MCF 10A (cell line): ENCODE measurements at regions not wholly inside any gene's neighbourhood (a gene's known extent, or its start where the extent isn't known, plus 50 kb on each side); places are given as distances from the start of the nearest gene placed in this dataset.
A peak's percentile ranks its signal among the peaks of the same experiment; 100 is the strongest.

Source experiments
- BruUV-seq: library from RNA; stranded (reverse); fragments of 400-500 nt; replicated peaks from 2 replicates; lab custom pipeline; 2021; lab: Mats Ljungman, UMichigan
- CTCF ChIA-PET: fragments of 300-600 bp; sonication (Branson Sonifier 250); formaldehyde crosslinking; extraction: SDS; loops from one replicate; lab custom pipeline; 2021; ENCODE audit warnings: antibody characterized with exemption, inconsistent platforms; lab: Yijun Ruan, JAX
- POLR2A ChIA-PET: fragments of 300-600, 350-650 bp; sonication (Branson Sonifier 250); formaldehyde crosslinking; extraction: SDS; loops from one replicate; lab custom pipeline; 2020; ENCODE audit warnings: antibody characterized with exemption, inconsistent platforms; lab: Yijun Ruan, JAX
- DNase-seq: peaks from one replicate; pipeline ENCODE4 v3.0.0-alpha.2; 2018; ENCODE audit not compliant: unreplicated experiment
- H3K27ac Mint-ChIP-seq: one replicate; pipeline ENCODE4 v1.8.0; 2022; ENCODE audit warnings: mild to moderate bottlenecking, low read depth, mixed read lengths; ENCODE audit not compliant: unreplicated experiment
- H3K27me3 Mint-ChIP-seq: one replicate; pipeline ENCODE4 v1.8.0; 2022; ENCODE audit warnings: mixed read lengths; ENCODE audit not compliant: insufficient read depth, unreplicated experiment
- H3K36me3 Mint-ChIP-seq: one replicate; pipeline ENCODE4 v1.8.0; 2022; ENCODE audit warnings: mild to moderate bottlenecking, moderate library complexity, mixed read lengths; ENCODE audit not compliant: insufficient read depth, unreplicated experiment
- H3K4me1 Mint-ChIP-seq: one replicate; pipeline ENCODE4 v1.8.0; 2022; ENCODE audit warnings: mixed read lengths; ENCODE audit not compliant: insufficient read depth, unreplicated experiment
- H3K4me3 Mint-ChIP-seq: one replicate; pipeline ENCODE4 v1.8.0; 2022; ENCODE audit warnings: mild to moderate bottlenecking, moderate library complexity, mixed read lengths; ENCODE audit not compliant: unreplicated experiment
- H3K9me3 Mint-ChIP-seq: one replicate; pipeline ENCODE4 v1.8.0; 2022; ENCODE audit warnings: mixed read lengths; ENCODE audit not compliant: unreplicated experiment
- CTCF ChIP-seq: fragments of 200-600 bp; IDR thresholded peaks from one replicate; pipeline ENCODE4 v1.8.0; 2022; ENCODE audit warnings: antibody characterized with exemption, mild to moderate bottlenecking; ENCODE audit not compliant: unreplicated experiment
- intact Hi-C: fragments of 100-400 bp; cut with micrococcal nuclease; formaldehyde crosslinking; loops from 2 replicates; pipeline ENCODE4 v1.14.1; 2022

- no peaks in the 10 kb centered on the region for H3K27me3 Mint-ChIP-seq
- no peak overlapping the region for H3K27ac Mint-ChIP-seq
- DNase-seq: peak; percentile 46
- H3K9me3 Mint-ChIP-seq: peaks cover 13% of the 10 kb centered on the region
- BruUV-seq: no TSS peak
- no peak for TF ChIP-seq CTCF
- ChIA-PET POLR2A (interaction anchor here (1.0 kb wide), 1 partner anchor 13 kb away, joined by 3 read pairs; no protein-coding TSS in a partner anchor), CTCF (interaction anchor here (0.6 kb wide), 1 partner anchor 823 kb away, joined by 3 read pairs; no protein-coding TSS in a partner anchor)
- no peaks in the 10 kb centered on the region for H3K36me3 Mint-ChIP-seq
- intact Hi-C loops: loop anchor here (5.0 kb wide), 1 partner anchor 272 kb away; the partner anchor contains the start of gene THBS1
- H3K4me1 Mint-ChIP-seq: no peaks in the 10 kb centered on the region
- no peak overlapping the region for H3K4me3 Mint-ChIP-seq
Observed at GRCh38 chr15:39310633-39311032, 270.2 kb upstream of the THBS1 start.

- no TSS peak for BruUV-seq
- POLR2A ChIA-PET: no interaction called here
- Mint-ChIP-seq H3K27ac (no peak overlapping the region), H3K4me3 (no peak overlapping the region), H3K4me1 (no peaks in the 10 kb centered on the region), H3K36me3 (no peaks in the 10 kb centered on the region), H3K9me3 (no peaks in the 10 kb centered on the region), H3K27me3 (no peaks in the 10 kb centered on the region)
- CTCF ChIA-PET: interaction anchor here (0.6 to 1.4 kb wide), 3 partner anchors 268 to 807 kb away, joined by 3 to 5 read pairs (median 3); partner anchors contain the start of gene THBS1
- intact Hi-C loops: loop anchor here (5.0 kb wide), 1 partner anchor 269 kb away; the partner anchor contains the start of gene THBS1
- no peak for TF ChIP-seq CTCF
- peak; percentile 23 for DNase-seq
Observed at GRCh38 chr15:39312984-39313383, 267.9 kb upstream of the THBS1 start.

- BruUV-seq: no TSS peak
- no peak for DNase-seq
- H3K9me3 Mint-ChIP-seq: no peaks in the 10 kb centered on the region
- no peaks in the 10 kb centered on the region for H3K36me3 Mint-ChIP-seq
- ChIA-PET POLR2A (no interaction called here), CTCF (interaction anchor here (0.5 to 1.4 kb wide), 5 partner anchors 18 to 807 kb away, joined by 3 to 5 read pairs (median 3); partner anchors contain the start of gene THBS1)
- H3K4me1 Mint-ChIP-seq: no peaks in the 10 kb centered on the region
- no peaks in the 10 kb centered on the region for H3K27me3 Mint-ChIP-seq
- no peak for TF ChIP-seq CTCF
- no peak overlapping the region for H3K27ac Mint-ChIP-seq
- intact Hi-C loops: loop anchor here (5.0 kb wide), 1 partner anchor 269 kb away; the partner anchor contains the start of gene THBS1
- H3K4me3 Mint-ChIP-seq: no peak overlapping the region
Observed at GRCh38 chr15:39313467-39313866, 267.4 kb upstream of the THBS1 start.

- Mint-ChIP-seq H3K27ac (no peak overlapping the region), H3K27me3 (no peaks in the 10 kb centered on the region), H3K36me3 (no peaks in the 10 kb centered on the region), H3K9me3 (no peaks in the 10 kb centered on the region), H3K4me3 (no peak overlapping the region), H3K4me1 (no peaks in the 10 kb centered on the region)
- no peak for DNase-seq
- CTCF ChIA-PET: interaction anchor here (0.5 to 1.4 kb wide), 3 partner anchors 18 to 269 kb away, joined by 3 to 5 read pairs (median 5); no protein-coding TSS in a partner anchor
- no TSS peak for BruUV-seq
- no peak for TF ChIP-seq CTCF
- intact Hi-C loops: loop anchor here (5.0 kb wide), 1 partner anchor 268 kb away; the partner anchor contains the start of gene THBS1
- POLR2A ChIA-PET: no interaction called here
Observed at GRCh38 chr15:39313881-39314280, 267.0 kb upstream of the THBS1 start.
